ENCODE measurements at regions not wholly inside any gene's neighbourhood (a gene's known extent, or its start where the extent isn't known, plus 50 kb on each side); places are given as distances from the start of the nearest gene placed in this dataset.

GRCh38 chr11:33646629-33647028, 54.0 kb downstream of the C11orf91 start:
- DNase-seq (ENCODE audit: low read depth, low spot score) = no peak

- no peak for DNase-seq (ENCODE audit: low read depth, low spot score)
These were observed 54.5 kb downstream of the C11orf91 start for GRCh38 chr11:33646168-33646567.

GRCh38 chr11:33645686-33646085, 54.9 kb downstream of the C11orf91 start:
- DNase-seq (ENCODE audit: low read depth, low spot score) = no peak

GRCh38 chr11:33643167-33643824, 57.3 kb downstream of the C11orf91 start:
- no peak for DNase-seq (ENCODE audit: low read depth, low spot score)

- DNase-seq (ENCODE audit: low read depth, low spot score) = no peak
These were observed 58.0 kb downstream of the C11orf91 start for GRCh38 chr11:33642461-33643166.

- no peak for DNase-seq (ENCODE audit: low read depth, low spot score)
These were observed 59.8 kb downstream of the C11orf91 start for GRCh38 chr11:33640730-33641371.

GRCh38 chr11:33638608-33639007, 62.0 kb downstream of the C11orf91 start:
- DNase-seq (ENCODE audit: low read depth, low spot score) = no peak

GRCh38 chr11:33636104-33636503, 64.5 kb downstream of the C11orf91 start:
- DNase-seq (ENCODE audit: low read depth, low spot score) = no peak

- no peak for DNase-seq (ENCODE audit: low read depth, low spot score)
These were observed 65.5 kb downstream of the C11orf91 start for GRCh38 chr11:33635161-33635560.

- DNase-seq (ENCODE audit: low read depth, low spot score) = no peak
These were observed 66.3 kb downstream of the C11orf91 start for GRCh38 chr11:33634291-33634834.

- DNase-seq (ENCODE audit: low read depth, low spot score) = peak; percentile 62
These were observed 67.2 kb downstream of the C11orf91 start for GRCh38 chr11:33633251-33634003.

GRCh38 chr11:33631749-33632091, 68.9 kb downstream of the C11orf91 start:
- DNase-seq (ENCODE audit: low read depth, low spot score) = no peak

- DNase-seq (ENCODE audit: low read depth, low spot score) = no peak
These were observed 69.5 kb downstream of the C11orf91 start for GRCh38 chr11:33630936-33631748.

GRCh38 chr11:33624083-33624482, 76.5 kb downstream of the C11orf91 start:
- no peak for DNase-seq (ENCODE audit: low read depth, low spot score)

GRCh38 chr11:33622806-33623205, 77.8 kb downstream of the C11orf91 start:
- no peak for DNase-seq (ENCODE audit: low read depth, low spot score)

- DNase-seq (ENCODE audit: low read depth, low spot score) = peak; percentile 67
These were observed 78.4 kb downstream of the C11orf91 start for GRCh38 chr11:33622186-33622585.

- no peak for DNase-seq (ENCODE audit: low read depth, low spot score)
These were observed 80.0 kb downstream of the C11orf91 start for GRCh38 chr11:33620423-33621171.

GRCh38 chr11:33618956-33619355, 81.7 kb downstream of the C11orf91 start:
- no peak for DNase-seq (ENCODE audit: low read depth, low spot score)

- no peak for DNase-seq (ENCODE audit: low read depth, low spot score)
These were observed 82.3 kb downstream of the C11orf91 start for GRCh38 chr11:33618351-33618710.

- no peak for DNase-seq (ENCODE audit: low read depth, low spot score)
These were observed 82.8 kb downstream of the C11orf91 start for GRCh38 chr11:33617672-33618350.

Measured in smooth muscle cell of the brain vasculature (primary cell).